Esophagus squamous epithelium (tissue), 4 donors: ENCODE measurements at regions not wholly inside any gene's neighbourhood (a gene's known extent, or its start where the extent isn't known, plus 50 kb on each side); places are given as distances from the start of the nearest gene placed in this dataset.

Source experiments
- POLR2A ChIP-seq, 4 donors: fragments of 450-650 bp; IDR thresholded peaks; one replicate each; pipeline ENCODE4 v1.6.1; 2017; ENCODE audit warnings: antibody characterized with exemption in 4 of 4, mild to moderate bottlenecking in 4 of 4, moderate library complexity in 3 of 4
- TF ChIP-seq, protein P1 (sequence below), 6 experiments: fragments of 450-650 bp in 4 of 6; fragments of 200-600 bp in 2 of 6; sonication (generic) in 2 of 6; IDR thresholded peaks; one replicate each; pipeline ENCODE4 v1.5.1; 2016 to 2019; ENCODE audit warnings: antibody characterized with exemption in 6 of 6, mild to moderate bottlenecking in 4 of 6, moderate library complexity in 4 of 6

DNA sequence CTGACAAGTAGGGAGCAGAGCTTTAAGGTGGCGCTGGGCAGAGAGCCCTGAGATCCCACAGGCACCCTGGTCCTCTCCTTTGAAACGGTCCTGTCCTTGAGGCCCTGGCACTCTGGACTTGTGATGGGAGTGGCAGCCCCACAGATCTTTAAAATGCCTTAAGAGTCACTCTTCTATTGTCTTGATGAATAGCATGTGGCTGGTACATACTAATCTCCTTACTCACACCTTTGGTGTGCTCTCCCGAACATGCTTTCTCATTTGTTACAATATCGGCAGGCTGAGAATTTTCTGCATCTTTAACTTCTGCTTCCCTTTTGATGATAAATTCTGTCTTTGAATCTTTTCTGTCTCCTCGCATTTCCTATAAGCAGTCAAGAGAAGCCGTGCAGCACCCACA, 333.8 kb downstream of the TFAP2A start:
- no peak for TF ChIP-seq POLR2A (IDR thresholded peaks at IDR 0.05)
- TF ChIP-seq, protein P1, sequence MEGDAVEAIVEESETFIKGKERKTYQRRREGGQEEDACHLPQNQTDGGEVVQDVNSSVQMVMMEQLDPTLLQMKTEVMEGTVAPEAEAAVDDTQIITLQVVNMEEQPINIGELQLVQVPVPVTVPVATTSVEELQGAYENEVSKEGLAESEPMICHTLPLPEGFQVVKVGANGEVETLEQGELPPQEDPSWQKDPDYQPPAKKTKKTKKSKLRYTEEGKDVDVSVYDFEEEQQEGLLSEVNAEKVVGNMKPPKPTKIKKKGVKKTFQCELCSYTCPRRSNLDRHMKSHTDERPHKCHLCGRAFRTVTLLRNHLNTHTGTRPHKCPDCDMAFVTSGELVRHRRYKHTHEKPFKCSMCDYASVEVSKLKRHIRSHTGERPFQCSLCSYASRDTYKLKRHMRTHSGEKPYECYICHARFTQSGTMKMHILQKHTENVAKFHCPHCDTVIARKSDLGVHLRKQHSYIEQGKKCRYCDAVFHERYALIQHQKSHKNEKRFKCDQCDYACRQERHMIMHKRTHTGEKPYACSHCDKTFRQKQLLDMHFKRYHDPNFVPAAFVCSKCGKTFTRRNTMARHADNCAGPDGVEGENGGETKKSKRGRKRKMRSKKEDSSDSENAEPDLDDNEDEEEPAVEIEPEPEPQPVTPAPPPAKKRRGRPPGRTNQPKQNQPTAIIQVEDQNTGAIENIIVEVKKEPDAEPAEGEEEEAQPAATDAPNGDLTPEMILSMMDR (IDR thresholded peaks at IDR 0.05) = no peak
